AG08396 (cell line): ENCODE measurements at regions not wholly inside any gene's neighbourhood (a gene's known extent, or its start where the extent isn't known, plus 50 kb on each side); places are given as distances from the start of the nearest gene placed in this dataset.

Source experiments
- DNase-seq: peaks from one replicate; pipeline ENCODE4 v3.0.0; 2012; ENCODE audit warnings: low spot score, mixed read lengths

GRCh38 chr2:14524041-14524802, 108.3 kb upstream of the LRATD1 start:
- peak; percentile 35 for DNase-seq

GRCh38 chr2:14524803-14525080, 107.8 kb upstream of the LRATD1 start:
- DNase-seq = no peak

DNA sequence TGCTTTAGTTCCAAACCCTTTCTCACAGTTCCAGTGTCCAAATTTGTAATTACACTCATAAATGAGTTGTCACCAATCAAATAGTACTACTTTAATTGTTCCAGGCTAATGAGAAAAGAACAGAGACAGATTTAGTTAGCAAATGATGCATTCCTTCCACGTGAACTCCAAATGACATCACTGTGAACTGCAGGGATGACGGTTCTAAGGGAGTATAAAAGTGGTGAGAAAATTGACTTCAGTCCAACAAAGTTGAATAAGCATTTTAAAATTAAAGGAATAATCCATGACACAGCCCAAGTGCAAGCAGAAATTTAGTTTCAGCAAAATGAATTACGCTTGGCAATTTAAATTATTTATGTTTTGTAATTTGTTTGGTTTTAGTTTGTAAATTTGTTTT, 102.0 kb upstream of the LRATD1 start:
- peak; percentile 12 for DNase-seq

GRCh38 chr2:14533131-14533757, 99.3 kb upstream of the LRATD1 start:
- no peak for DNase-seq

DNA sequence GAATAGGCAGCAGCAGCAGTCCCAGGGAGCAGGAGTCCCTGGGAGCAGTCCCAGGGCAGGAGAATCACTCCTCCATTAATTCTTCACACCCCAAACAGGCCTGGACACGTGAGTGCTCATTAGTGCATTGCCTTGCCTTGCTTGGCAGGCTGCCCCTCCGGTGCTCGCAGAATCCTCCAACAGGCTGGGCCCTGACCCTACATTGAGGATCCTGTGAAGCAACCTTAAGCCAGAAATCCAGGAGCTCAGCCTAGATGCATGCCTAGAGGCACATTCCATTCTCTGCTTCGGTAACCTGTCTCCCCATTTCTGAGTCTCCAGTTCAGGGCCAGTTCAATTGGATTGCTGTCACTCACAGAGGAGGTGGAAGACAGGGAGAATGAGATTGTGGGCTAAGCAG, 97.4 kb upstream of the LRATD1 start:
- no peak for DNase-seq

DNA sequence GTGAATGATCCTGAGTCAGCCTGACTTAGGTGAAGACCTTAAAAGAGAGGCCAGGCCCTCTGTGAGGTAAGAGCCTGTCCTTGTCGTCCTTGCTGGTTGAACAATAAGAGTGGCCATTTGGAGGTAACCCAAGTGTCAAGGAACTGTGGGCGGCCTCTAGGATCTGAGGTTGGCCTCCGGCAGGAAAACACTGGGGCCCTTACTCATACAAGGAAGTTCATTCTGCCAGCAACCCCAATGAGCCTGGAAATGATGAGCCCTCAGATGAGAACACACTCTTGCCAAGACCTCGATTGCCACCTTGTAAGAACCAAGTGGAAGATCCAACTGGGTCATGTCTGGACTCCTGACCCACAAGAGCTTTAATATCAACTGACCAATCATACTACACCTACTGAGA, 95.5 kb upstream of the LRATD1 start:
- DNase-seq = no peak

- DNase-seq = no peak
Measured at GRCh38 chr2:14540015-14540414, 92.5 kb upstream of the LRATD1 start.

DNA sequence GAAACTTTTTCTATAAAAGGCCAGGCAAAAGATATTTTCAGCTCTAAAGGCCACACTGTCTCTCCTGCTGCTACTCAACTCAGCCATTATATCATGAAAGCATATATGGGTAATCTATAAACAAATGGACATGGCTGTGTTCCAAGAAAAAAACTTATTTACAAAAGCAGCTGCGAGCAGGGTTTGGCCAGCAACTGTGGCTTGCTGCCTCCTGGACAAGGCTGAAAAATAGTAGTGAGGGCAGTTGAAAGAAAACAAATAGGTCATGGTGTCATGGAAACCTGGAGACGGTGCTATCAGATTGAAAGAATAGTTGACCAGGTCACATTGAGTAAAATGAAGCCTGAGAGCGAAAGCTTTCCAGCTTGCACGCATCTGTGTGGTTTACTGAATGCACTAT, 89.2 kb upstream of the LRATD1 start:
- DNase-seq = no peak

GRCh38 chr2:14544247-14544646, 88.3 kb upstream of the LRATD1 start:
- DNase-seq = no peak

- DNase-seq = no peak
Measured at GRCh38 chr2:14547830-14548229, 84.7 kb upstream of the LRATD1 start.

- DNase-seq = no peak
Measured at GRCh38 chr2:14550658-14551057, 81.9 kb upstream of the LRATD1 start.

- no peak for DNase-seq
Measured at GRCh38 chr2:14551069-14551468, 81.4 kb upstream of the LRATD1 start.

- no peak for DNase-seq
Measured at GRCh38 chr2:14552286-14552685, 80.2 kb upstream of the LRATD1 start.

- DNase-seq = no peak
Measured at GRCh38 chr2:14552818-14553217, 79.7 kb upstream of the LRATD1 start.

DNA sequence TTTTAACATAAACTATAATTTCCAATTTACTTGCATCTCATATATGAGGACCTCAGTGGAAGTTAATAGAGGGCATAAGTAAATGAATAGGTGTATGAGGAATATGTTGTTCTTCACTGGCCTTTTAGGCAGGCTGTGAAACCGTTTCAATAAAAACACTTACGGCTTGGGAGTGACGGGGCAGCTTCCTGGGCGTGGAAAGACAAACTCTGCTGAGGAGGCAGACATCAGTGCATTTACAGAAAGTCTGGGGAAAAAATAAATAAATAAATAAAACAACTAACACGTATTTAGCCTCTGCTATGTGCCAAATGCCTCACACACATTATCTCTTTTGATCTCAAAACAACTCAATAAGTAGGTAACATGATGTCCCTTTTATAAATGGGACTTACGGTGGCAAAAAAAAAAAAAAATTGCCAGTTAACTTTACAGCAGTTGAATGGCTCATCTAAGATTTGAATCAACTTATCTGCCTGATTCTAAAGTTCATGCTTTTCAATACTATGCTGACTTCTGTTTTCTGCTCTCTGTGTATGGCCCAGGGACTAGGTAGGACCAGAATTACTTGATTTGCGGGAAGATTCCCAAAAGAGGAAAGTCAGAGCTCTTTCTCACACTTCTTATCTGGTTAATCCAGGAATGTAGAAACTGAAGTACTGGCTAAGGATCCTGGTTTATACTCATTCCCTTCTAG, 77.5 kb upstream of the LRATD1 start:
- DNase-seq = no peak

DNA sequence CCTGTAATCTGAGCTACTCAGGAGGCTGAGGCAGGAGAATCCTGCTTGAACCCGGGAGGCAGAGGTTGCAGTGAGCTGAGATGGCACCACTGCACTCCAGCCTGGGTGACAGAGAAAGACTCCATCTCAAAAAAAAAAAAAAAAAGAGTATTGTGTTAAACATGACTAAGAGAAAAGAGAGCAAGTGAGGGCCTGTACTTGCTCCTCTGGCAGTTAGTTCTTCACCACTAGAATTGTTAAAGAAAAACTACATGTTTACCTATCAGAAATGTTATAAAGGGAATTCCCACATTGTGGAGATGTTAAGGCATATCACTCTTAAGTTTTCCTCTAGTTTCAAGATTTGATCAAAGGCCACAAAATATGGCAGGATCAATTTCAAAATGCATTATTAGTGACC, 75.4 kb upstream of the LRATD1 start:
- DNase-seq = no peak

DNA sequence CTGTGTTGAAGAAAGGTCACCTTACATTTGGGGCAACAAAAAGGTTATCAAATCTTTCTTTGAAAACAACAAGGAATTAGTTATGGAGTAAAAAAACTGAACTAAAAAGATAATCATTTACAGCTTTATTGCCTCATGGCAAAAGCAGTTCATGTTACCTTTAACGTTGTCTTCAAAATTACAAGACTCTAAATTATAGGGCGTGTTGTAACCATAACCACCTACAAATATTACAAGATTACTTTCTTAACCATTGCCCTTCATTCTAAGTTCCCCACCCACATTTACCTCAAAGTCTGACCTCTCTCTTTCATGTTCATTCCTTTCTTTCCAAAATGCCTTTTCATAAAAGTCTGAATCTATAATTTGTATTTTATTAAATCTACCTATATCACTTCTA, 74.6 kb upstream of the LRATD1 start:
- DNase-seq = no peak

DNA sequence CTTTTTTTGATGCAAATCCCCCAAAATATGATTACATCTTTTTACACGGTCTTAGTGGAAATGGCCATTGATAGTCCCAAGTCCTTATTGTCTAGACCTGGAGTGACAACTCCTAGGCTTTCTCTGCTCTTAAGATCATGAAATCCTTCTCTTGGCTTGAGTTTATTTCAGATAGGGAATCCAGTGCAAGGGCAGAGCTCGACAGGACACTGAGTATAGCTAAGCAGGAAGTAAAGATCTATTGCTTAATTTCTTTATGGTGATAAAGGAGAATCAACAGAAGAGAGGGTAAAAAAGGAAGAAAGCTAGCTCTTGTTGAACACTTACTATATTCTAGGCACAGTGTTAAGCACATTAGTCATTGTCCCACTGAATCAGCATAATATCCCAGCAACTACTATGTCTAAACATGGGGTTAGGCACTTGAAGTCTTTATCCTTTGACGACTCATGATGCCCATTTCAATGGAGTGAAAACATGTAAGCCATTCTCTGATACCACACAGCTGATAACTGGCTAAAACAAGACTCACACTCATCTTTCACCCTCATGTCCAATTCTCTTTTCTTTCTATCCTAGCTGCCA, 74.1 kb upstream of the LRATD1 start:
- no peak for DNase-seq

GRCh38 chr2:14560716-14561115, 71.8 kb upstream of the LRATD1 start:
- no peak for DNase-seq

DNA sequence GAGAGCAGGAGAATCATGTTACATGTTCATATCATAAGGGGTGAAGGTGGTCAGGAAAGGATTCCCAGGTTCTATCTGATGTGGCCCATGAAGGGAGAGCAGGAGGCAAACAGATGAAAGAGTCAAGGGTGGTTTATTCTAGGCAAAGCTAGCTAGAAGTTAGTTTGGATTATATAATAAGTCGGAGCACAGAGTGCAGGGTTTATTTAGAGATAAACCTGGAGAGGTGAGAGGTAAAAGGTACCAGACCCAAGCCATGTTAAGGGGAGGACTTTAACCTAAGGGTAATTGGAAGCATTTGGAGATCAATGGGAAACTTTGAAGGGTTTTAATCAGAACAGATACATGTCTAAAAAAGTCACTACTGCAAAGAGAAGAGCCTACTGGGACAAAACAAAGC, 69.2 kb upstream of the LRATD1 start:
- DNase-seq = no peak

DNA sequence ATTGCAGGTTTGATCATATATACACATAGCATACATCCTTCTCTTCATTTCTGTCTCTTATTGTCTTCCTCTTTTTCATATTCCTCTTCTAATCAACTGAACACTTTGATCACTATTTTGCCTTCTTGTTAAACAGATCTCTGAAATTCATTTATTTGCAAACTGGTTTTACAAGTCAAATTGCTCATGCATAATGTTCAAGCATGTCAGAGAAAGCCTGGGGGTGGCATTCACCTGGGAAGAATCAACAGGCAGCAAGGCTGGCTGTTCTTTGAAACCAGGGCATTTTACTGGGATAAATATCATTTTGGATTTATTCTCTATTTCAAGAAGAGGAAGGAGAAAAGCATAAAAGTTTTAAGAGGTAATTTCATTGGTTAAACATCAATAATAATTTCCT, 66.9 kb upstream of the LRATD1 start:
- DNase-seq = no peak

GRCh38 chr2:14567561-14567960, 65.0 kb upstream of the LRATD1 start:
- DNase-seq = no peak

- DNase-seq = no peak
Measured at GRCh38 chr2:14569294-14569693, 63.2 kb upstream of the LRATD1 start.
